ENCODE measurements at regions not wholly inside any gene's neighbourhood (a gene's known extent, or its start where the extent isn't known, plus 50 kb on each side); places are given as distances from the start of the nearest gene placed in this dataset.
"Not testable (repeated sequence)": the region's sequence is repeated elsewhere in the genome, so short reads cannot be mapped to it uniquely, and the experiment has no call there.

DNA sequence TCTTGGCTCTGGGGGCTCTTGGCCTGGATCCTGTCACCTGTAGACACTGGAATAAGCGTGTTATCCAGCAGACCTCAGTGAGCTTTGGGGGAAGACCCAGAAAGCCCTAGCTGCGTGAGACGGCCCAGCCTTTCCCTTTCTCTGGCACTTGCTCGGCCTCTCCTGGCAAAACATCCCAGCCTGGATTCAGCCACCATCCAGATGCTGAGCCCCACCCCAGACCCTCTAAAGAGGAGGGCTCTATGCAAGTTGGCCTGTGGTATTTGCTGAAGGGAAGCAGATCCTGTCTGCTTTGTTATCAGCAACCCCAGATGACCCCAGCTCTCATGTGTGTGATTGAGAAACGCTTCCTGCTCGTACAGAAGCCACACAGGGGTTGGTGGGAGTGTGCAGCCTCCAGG lies 267.2 kb downstream of the FAM43A start:
- peak; percentile 21 for FAIRE-seq
- DNase-seq (ENCODE audit: insufficient read length): no peak
- TF ChIP-seq POLR2AphosphoS5 (IDR thresholded peaks at IDR 0.05; ENCODE audit: low read depth, low read length) (no peak), POLR2A (IDR thresholded peaks at IDR 0.05; ENCODE audit: low read depth, low read length) (no peak)

DNA sequence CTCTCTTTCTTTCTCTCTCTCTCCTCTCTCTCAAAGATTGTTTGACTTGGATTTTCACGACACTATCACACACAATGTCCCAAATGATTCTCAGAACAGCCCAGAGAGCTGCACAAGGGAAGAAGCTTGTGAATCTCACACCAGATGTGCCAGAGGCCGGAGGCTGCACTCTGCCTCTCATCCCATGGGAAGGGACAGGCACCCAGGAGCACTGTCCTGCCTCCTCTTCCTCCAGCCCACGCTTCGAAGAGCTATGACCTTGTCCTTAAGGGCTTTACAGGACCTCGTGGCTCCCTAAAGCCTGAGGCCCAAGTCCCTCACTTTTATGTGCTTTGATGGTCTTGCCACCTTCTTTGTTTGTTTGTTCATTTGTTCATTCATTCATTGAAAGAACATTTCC lies 267.6 kb downstream of the FAM43A start:
- FAIRE-seq (no peak), DNase-seq (ENCODE audit: insufficient read length) (no peak)
- TF ChIP-seq POLR2A (IDR thresholded peaks at IDR 0.05; ENCODE audit: low read depth, low read length): no peak
- TF ChIP-seq TAF1 (IDR thresholded peaks at IDR 0.05; ENCODE audit: borderline replicate concordance, low read depth, low read length): no peak
- TF ChIP-seq POLR2AphosphoS5 (IDR thresholded peaks at IDR 0.05; ENCODE audit: low read depth, low read length): no peak

DNA sequence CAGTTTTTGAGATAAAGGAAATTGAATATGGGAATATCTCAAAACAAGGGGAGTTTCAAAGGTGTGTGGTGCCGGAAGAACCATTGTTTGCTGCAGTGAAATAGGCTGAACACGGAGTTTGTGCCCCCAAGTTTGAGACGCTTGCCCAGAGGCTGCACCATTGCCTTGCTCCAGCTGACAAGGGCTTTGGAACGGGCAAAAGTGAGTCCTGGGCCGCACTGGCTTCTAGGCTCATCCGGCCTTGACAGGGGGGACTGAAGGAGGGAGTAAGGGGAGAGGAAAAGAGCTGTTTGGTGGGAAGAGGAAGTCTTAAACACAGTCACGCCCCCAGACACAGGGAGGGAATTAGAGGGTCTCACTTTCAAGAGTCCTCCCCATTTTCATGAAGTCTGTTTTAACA lies 269.9 kb downstream of the FAM43A start:
- TF ChIP-seq POLR2AphosphoS5 (IDR thresholded peaks at IDR 0.05; ENCODE audit: low read depth, low read length): no peak
- no peak for TF ChIP-seq POLR2A (IDR thresholded peaks at IDR 0.05; ENCODE audit: low read depth, low read length)
- TF ChIP-seq TAF1 (IDR thresholded peaks at IDR 0.05; ENCODE audit: borderline replicate concordance, low read depth, low read length): no peak
- no peak for FAIRE-seq
- DNase-seq (ENCODE audit: insufficient read length): no peak

DNA sequence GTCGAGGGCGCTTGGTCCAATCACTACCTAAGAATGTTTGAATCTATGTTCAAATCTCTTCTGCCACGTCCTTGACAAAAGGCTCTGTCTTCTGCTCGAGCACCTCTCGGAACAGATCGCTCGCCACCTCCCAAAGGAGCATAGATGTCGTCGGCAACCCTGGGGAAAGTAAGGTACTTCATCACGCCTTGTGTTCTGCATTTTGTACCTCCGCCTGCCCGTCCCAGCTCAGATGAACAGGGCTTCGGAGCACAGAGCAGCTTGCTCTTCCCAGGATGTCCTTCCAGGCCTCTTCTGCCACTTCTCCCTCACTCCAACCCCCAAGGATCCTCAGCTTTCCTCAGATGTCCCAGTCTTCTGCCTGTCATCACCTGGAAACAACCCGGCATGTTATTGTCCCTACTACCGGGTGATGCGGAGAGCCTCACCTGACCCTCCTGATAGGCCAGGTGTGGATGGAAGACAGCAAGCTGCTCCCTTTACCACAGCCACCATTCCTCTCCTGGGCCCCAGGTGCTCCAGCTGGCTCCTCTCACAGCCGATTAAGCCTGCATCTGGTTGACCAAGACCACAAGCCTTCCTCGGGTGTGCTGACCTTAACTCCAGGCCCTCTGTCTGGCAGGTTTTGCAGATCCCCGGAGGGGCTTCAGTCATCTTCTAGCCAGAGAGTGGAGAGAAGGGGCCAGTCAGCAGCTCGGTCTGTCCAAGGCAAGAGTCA lies 270.5 kb downstream of the FAM43A start:
- no peak for FAIRE-seq
- no peak for TF ChIP-seq POLR2A (IDR thresholded peaks at IDR 0.05; ENCODE audit: low read depth, low read length)
- no peak for TF ChIP-seq TAF1 (IDR thresholded peaks at IDR 0.05; ENCODE audit: borderline replicate concordance, low read depth, low read length)
- no peak for TF ChIP-seq POLR2AphosphoS5 (IDR thresholded peaks at IDR 0.05; ENCODE audit: low read depth, low read length)
- no peak for DNase-seq (ENCODE audit: insufficient read length)

DNA sequence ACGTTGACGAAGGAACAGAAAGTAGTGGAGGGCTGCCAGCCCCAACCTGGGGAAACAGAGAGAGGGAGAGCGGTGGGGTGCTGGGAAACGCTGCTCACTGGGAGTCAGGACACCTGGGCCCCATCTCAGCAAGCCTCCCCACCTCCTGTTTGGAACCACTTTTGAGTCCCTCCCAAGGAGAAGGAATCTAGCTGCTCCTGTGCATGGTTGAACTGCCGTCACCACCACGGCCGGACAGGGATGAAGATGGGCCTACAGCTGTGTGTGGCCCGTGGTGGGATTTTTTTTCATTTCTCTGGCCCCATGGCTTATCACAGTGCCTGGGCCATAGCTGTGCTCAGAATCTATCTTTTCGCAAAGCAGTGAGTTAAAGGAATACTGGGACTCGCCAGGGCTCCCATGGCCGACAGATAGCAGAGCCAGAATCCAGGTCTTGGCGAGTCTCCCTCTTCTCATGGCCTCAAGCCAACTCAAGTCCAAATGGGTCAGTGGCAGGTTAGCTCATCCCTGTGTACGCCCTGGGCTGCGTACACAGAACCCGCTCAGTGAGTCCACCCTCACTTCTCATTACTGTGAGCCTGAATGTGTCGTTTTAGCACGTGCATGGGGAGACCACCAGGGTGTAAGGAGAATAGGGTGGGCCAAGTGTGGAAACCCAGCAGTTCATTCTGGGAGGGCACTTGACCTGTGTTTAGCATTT lies 271.2 kb downstream of the FAM43A start:
- DNase-seq (ENCODE audit: insufficient read length) (no peak), FAIRE-seq (no peak)

DNA sequence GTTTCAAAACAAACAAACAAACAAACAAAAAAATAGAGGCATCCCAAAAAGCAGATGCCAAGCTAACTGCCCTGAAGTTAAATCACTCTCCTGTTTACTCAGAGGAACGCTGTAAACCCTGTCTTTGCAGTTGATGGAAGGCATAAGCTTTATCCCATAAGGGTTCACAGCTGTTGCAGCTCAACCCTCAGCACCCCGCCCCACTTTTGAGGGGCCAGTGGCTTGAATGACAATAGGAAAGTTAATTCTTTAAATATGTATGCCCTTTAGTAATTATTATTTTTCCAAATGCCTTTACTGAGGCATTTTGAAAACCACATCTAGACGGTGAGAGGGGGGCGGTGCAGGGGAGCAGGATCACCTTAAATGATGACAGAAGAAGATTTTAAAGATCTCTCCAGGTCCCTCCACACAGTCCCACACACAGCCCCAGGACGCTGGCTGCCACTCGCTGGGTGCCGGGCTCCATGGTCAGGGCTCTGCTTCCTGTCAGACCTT lies 272.1 kb downstream of the FAM43A start:
- no peak for DNase-seq (ENCODE audit: insufficient read length)
- FAIRE-seq: no peak
- TF ChIP-seq POLR2A (IDR thresholded peaks at IDR 0.05; ENCODE audit: low read depth, low read length): no peak
- TF ChIP-seq POLR2AphosphoS5 (IDR thresholded peaks at IDR 0.05; ENCODE audit: low read depth, low read length): no peak
- no peak for TF ChIP-seq TAF1 (IDR thresholded peaks at IDR 0.05; ENCODE audit: borderline replicate concordance, low read depth, low read length)

More for the DNA sequence above, 271.2 kb downstream of the FAM43A start:
- TF ChIP-seq POLR2A (IDR thresholded peaks at IDR 0.05; ENCODE audit: low read depth, low read length): no peak
- no peak for TF ChIP-seq POLR2AphosphoS5 (IDR thresholded peaks at IDR 0.05; ENCODE audit: low read depth, low read length)
- TF ChIP-seq TAF1 (IDR thresholded peaks at IDR 0.05; ENCODE audit: borderline replicate concordance, low read depth, low read length): no peak

DNA sequence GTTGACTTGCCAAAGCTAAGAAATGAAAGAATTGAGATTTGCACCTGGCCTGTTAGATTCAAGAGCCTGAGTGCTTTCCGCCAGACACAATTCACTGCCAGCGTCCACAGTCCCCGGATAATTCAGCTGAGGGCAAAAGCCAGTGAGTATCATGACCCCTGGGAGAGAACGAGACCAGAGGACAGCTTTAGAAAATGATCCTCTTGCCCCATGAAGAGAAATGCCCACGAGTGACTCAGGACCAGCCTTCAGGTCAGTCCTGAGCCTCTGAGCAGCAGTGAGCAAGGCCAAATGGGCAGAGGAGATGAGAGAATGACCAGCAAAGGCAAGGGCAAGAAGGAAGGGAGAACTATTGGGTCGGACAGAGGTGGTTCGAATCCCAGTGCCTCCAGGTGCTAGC lies 273.5 kb downstream of the FAM43A start:
- no peak for TF ChIP-seq POLR2A (IDR thresholded peaks at IDR 0.05; ENCODE audit: low read depth, low read length)
- no peak for TF ChIP-seq TAF1 (IDR thresholded peaks at IDR 0.05; ENCODE audit: borderline replicate concordance, low read depth, low read length)
- no peak for TF ChIP-seq POLR2AphosphoS5 (IDR thresholded peaks at IDR 0.05; ENCODE audit: low read depth, low read length)
- no peak for FAIRE-seq
- no peak for DNase-seq (ENCODE audit: insufficient read length)

DNA sequence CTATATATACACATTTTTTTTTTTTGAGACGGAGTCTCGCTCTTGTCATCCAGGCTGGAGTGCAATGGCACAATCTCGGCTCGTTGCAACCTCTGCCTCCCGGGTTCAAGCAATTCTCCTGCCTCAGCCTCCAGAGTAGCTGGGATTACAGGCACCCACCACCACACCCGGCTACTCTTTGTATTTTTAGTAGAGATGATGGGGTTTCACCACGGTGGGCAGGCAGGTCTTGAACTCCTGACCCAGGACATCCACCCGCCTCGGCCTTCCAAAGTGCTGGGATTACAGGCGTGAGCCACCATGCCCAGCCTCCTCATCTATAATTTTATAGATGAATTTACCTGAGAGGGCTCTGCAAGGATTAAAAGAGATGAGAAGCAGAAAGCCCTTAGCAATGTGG lies 274.0 kb downstream of the FAM43A start:
- FAIRE-seq; DNase-seq (ENCODE audit: insufficient read length): not testable (repeated sequence)

DNA sequence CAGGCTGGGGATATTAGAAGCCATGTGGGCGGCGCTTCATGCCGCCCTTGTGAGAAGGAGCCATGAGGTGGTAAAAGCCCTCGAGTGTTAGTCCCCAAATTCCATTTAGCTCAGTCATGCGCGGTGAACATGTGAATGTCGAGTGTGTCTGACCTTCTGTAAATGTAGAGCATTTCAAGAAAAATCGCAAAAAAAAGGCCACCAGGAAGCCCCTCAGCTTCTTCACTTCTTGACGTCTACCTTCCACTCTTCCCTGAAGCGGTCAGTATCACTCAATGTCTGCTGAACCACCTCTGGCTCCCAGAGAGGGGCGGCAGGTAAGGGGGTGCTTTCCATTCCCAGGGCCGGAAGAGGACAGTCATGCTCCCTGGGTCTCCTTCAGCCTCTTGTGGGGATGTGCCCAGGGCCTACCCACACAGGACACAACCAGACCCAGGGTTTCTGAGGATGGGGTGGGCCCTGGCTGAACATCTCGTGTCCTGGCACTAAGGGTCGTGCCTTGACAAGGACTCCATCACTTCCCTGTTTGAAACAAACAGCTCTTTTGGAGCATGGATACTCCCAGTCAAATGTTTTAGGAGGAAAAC lies 274.9 kb downstream of the FAM43A start:
- FAIRE-seq (no peak), DNase-seq (ENCODE audit: insufficient read length) (no peak)
- TF ChIP-seq TAF1 (IDR thresholded peaks at IDR 0.05; ENCODE audit: borderline replicate concordance, low read depth, low read length) (no peak), POLR2A (IDR thresholded peaks at IDR 0.05; ENCODE audit: low read depth, low read length) (no peak), POLR2AphosphoS5 (IDR thresholded peaks at IDR 0.05; ENCODE audit: low read depth, low read length) (no peak)

DNA sequence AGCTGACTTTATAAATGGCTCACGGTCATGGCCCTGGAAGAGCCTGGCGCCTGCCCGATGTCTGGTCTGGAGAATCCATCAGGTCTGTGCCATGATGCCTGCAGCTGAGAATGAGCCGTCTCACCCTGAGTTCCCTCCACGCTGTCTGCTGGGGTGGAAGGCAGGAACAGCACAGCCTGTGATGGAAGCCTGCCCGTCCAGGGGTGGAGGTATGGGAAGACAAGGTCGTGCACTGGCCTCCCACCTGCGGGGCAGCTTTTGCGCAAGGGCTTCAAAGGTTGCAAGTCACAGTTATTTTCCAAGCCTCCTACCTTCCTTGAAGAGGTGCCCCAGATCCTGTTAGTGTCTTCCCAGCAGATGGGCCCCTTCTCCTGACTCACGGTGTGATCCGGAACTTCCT lies 275.5 kb downstream of the FAM43A start:
- TF ChIP-seq POLR2AphosphoS5 (IDR thresholded peaks at IDR 0.05; ENCODE audit: low read depth, low read length): no peak
- TF ChIP-seq POLR2A (IDR thresholded peaks at IDR 0.05; ENCODE audit: low read depth, low read length): no peak
- TF ChIP-seq TAF1 (IDR thresholded peaks at IDR 0.05; ENCODE audit: borderline replicate concordance, low read depth, low read length): no peak
- no peak for FAIRE-seq

DNA sequence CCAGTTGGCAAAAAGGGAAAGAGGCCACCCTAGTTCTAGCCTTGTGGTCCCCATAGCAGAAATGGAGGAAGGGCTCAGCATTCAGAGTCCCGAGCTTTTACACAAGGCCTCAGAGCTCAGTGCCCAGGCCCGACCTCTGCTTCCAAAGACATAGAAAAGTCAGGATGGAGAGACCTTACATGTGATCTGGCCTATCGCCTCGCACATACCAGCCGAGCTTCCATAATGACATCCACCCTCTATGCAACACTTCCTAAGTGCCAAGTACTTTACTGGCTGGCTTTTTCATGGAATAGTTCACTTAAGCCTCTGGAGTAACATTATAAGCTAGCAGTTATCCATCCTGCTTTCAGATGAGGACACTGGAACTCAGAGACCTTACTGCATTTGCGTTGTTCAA lies 275.9 kb downstream of the FAM43A start:
- no peak for TF ChIP-seq POLR2A (IDR thresholded peaks at IDR 0.05; ENCODE audit: low read depth, low read length)
- no peak for TF ChIP-seq TAF1 (IDR thresholded peaks at IDR 0.05; ENCODE audit: borderline replicate concordance, low read depth, low read length)
- TF ChIP-seq POLR2AphosphoS5 (IDR thresholded peaks at IDR 0.05; ENCODE audit: low read depth, low read length): no peak
- no peak for DNase-seq (ENCODE audit: insufficient read length)
- FAIRE-seq: no peak

More for the DNA sequence above, 275.5 kb downstream of the FAM43A start:
- DNase-seq (ENCODE audit: insufficient read length): no peak

DNA sequence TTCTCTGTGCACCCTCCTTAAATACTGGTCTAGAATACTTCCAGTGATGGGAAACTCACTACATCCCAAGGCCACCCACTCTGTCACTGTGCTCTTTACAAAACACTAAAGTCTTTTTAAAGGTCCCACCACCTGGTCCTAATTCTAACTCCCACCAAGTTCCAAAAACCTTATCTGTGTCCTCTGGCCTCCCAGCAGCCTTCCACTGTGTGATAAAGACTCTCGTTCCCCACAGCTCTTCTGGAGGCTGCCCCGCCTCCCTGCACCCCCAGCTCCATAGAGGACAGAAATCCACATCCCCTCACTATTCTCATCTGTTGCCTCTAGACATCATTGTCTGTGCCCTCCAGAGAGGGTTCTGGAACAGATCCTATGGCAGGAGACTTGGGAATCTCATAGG lies 276.4 kb downstream of the FAM43A start:
- DNase-seq (ENCODE audit: insufficient read length) (no peak), FAIRE-seq (no peak)
- TF ChIP-seq POLR2AphosphoS5 (IDR thresholded peaks at IDR 0.05; ENCODE audit: low read depth, low read length) (no peak), TAF1 (IDR thresholded peaks at IDR 0.05; ENCODE audit: borderline replicate concordance, low read depth, low read length) (no peak), POLR2A (IDR thresholded peaks at IDR 0.05; ENCODE audit: low read depth, low read length) (no peak)
